ENCODE measurements at regions not wholly inside any gene's neighbourhood (a gene's known extent, or its start where the extent isn't known, plus 50 kb on each side); places are given as distances from the start of the nearest gene placed in this dataset.
A peak's percentile ranks its signal among the peaks of the same experiment; 100 is the strongest.

DNA sequence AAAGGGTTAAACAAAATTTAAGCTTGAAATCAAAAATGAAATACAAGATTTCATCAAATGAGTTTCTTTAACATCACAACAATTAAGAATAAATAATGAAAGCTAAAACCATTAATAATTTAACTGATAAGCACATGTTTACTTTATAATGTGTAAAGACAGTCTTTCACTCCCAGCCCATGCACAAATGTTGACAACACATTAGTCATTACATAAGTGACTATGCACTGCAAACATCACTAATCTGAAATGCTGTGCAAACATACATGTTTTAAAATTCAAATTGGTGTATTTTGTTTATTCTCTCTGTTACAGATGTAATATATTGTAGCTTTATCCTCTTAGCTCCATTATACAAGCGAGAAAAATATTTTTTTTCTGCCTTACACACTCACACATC, 220.6 kb upstream of the CPXCR1 start:
- DNase-seq (ENCODE audit: extremely low read depth in 1 of 11, low read depth in 9 of 11, low spot score in 4 of 11), result no peak

DNA sequence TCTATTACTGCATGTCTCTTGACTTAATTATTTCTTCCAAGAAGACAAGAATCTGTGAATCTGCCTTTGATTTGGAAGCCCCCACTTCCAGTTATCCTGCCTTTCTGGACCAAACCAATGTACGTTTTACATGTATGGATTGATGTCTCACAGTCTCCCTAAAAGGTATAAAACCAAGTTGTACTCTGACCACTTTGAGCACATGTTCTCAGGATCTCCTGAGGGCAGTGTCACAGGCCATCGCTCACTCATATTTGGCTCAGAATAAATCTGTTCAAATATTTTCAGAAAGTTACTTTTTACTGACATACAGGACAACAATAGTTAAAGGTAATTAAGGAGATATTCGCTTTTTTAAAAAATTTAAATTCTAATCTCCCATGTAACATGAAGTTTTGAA, 188.6 kb upstream of the CPXCR1 start:
- no peak for DNase-seq (ENCODE audit: extremely low read depth in 1 of 11, low read depth in 9 of 11, low spot score in 4 of 11)

DNA sequence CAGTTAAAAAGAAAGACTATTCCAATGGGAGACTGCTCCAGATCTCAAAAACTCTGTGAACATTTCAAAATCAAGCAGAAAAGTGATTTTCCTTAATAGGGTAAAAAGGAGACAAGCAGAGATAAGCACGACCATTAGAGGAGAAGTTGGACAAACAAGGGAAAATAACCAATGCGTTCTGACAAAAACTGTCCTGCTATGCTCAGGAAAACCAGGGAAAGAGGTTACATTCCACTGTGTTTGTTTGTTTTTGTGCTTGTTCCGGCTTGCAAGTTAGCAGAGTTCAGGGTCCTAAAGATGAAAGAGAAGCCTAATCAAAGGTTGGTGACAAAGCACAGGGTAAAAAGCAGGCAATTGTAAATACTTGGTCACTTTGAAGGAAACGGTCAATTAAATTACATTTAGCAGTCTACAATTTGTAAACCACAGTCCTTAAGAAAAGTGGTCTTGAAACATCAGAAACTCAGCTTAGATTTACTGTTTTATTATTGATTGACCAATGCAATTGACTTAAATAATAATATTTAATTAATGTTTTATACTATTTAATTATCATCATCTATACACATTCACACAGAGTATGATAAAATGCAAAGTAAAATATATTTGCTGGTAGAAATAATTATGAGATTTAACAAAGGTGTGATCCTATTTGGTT, 186.2 kb upstream of the CPXCR1 start:
- DNase-seq (ENCODE audit: extremely low read depth in 1 of 11, low read depth in 9 of 11, low spot score in 4 of 11), result no peak

DNA sequence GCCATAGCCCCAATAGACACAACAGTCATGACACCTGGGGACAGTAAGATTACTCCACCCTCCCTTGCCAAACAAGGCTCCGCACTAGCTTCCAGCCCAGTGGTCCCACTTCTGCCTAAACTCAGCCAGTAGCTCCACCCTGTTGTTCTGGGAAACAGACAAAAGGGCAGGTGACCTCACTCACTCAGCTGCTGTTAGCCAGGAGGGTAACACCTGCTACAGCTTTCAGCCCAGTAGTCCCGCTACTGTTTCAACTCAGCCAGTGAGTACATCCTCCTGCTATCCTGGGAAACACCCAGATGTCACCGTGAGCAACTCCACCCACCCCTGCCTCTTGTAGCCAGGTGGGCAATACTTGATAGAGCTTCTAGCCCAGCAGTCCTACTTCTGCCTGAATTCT, 162.7 kb upstream of the CPXCR1 start:
- no peak for DNase-seq (ENCODE audit: extremely low read depth in 1 of 11, low read depth in 9 of 11, low spot score in 4 of 11)

DNA sequence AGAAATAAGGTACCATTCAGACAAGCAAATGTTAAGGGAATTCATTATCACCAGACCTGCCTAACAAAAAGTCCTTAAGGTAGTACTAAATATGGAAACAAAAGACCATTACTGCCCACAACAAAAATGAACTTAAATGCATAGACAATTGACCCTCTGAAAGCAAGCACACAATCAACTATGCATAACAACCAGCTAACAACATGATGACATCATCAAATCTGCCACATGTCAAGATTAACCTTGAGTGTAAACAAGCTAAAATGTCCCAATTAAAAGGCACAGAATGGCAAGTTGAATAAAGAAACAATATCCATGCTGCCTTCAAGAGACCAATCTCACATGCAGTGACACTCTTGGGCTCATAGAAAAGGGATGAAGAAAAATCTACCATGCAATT, 160.7 kb upstream of the CPXCR1 start:
- DNase-seq (ENCODE audit: extremely low read depth in 1 of 11, low read depth in 9 of 11, low spot score in 4 of 11), result no peak

DNA sequence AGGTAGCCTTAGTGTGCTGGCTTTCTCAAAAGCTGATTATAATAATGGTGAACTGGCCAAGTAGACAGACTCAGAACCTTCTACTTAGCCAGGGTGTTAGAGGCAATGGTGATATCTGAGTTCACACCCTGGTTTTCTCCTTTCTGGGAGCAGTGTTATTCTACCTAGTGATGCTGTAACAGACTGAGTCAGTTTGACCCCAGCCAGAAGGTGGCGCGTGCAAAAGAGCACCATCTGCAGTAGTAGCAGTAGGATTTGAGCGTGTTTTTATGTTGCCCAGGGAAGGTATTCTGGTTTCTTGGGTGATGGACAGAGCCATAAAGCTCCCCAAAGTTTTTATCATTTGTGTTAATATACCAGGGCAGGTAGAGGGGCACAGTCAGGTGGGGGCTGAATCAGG, 143.8 kb upstream of the CPXCR1 start:
- DNase-seq (ENCODE audit: extremely low read depth in 1 of 11, low read depth in 9 of 11, low spot score in 4 of 11), result no peak

DNA sequence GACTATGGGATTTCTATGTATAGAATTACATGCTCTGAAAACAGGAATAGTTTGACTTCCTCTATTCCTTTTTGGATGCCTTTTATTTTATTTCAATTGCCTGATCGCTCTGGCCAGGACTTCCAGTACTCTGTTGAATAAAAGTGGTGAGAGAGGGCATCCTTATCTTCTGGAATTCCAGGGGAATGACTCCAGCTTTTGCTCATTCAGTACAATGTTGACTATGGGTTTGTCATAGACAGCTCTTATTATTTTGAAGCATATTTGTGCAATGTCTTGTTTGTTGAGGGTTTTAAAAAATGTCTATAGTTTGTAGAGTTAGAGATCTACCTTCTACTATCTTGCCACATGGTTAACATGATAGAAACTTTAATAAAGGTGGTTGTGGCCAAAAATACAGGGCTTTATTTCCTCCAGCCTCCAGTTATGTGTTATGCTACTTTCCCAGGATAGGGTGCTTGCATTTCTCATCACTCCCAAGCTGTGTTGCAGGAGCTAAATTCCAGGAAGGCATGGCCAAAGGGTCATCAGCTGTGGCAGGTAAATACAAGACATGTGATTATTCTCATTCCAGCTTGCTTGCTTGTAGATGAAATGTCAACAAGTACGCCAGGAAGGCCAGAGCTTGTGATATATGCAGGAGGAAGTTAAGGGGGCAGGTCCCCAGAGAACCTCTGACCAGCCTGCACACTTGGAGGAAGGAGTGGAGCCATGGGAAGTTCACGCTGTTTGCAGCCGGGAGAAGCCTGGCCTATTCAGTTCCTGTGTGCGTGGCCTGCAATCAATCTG, 142.4 kb upstream of the CPXCR1 start:
- DNase-seq (ENCODE audit: extremely low read depth in 1 of 11, low read depth in 9 of 11, low spot score in 4 of 11), result peak in 8 of 11 donors; percentile 18 to 39 (median 30)

DNA sequence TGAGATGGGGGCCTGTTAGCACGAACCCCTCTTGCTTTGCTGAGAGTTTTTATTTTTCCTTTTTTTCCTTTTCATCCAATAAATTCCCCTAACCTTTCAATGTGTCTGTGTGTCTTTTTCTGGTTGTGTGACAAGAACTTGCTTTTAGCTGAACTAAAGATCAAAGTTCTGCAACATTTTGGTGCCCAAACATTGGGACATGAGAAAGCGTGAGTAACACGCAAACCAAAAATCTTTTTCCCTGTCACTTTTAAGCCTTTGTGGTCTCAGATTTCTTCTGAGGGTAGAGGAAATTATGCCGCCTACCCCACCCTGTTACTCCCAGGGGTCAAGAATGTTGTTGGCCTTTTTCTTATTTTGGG, 141.8 kb upstream of the CPXCR1 start:
- DNase-seq (ENCODE audit: extremely low read depth in 1 of 11, low read depth in 9 of 11, low spot score in 4 of 11), result no peak

DNA sequence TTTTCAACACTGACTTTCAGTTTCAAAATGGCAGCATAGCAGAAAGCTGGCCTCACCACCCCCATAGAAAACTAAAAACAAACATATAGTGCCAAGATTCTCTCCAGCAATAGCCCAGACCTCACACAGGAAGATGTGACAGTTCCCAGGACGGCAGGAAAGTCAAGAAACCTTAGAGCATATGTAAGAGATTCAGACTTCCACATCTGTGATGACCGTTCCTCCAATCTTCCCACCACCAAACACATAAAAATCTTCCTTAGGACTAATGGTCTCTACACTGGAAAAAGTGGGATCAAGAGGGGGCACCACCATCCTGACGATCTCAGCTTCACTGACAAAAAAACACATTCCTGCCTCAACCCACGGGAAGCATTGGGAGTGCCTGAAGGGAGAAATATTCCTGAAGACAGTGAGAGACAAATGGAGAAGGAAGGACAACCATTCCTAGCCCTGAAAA, 134.1 kb upstream of the CPXCR1 start:
- no peak for DNase-seq (ENCODE audit: extremely low read depth in 1 of 11, low read depth in 9 of 11, low spot score in 4 of 11)

DNA sequence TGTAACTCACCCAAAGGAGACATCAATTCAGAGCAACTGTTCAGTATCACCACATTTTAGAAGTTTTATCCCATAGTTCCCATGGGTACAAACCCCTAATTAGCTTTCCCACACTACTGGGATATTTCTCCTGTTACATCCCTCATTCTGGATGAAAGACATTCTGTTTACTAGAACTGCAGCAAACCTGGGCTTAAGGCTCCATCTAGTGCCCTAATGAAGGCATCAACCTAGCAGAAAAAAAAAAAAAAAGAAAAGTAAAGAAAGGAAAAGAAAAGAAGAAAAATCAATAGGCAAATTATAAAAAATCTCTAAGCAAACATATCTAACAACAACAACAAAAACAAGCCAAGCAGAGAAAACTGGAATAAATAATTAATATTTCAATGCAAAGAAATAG, 133.7 kb upstream of the CPXCR1 start:
- peak in 4 of 11 donors; percentile 7 to 30 (median 15) for DNase-seq (ENCODE audit: extremely low read depth in 1 of 11, low read depth in 9 of 11, low spot score in 4 of 11)

DNA sequence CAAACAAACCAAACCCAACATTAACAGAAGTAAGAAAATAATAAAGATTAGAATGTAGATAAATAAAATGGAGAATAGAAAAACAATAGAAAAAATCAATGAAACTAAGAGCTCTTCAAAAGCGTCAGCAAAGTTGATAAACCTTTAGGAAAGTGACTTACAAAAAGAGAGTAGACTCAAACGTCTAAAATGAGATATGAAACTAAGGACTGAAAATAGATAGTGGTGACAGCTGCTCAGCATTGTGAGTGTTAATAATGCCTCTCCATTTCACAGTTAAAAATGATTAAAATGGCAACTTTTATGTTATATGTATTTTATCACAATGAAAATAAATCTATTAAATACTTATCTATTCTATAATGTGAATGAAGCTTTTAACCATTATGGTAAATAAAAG, 125.7 kb upstream of the CPXCR1 start:
- no peak for DNase-seq (ENCODE audit: extremely low read depth in 1 of 11, low read depth in 9 of 11, low spot score in 4 of 11)

DNA sequence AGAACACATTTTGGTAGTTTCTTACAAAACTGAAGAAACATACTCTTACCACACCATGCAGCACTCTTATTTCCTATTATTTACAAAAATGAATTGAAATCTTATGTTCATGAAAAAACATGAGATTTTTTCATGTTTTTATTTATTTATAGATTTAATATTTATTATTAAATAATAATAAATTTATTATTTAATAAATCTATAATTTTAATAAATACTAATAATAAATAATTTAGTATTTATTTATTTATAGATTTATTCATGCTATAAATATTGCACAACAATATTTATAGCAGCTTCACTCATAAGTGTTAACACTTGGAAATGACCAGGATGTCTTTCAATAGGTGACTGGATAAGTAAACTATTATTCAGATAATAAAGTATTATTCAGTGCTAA, 91.6 kb upstream of the CPXCR1 start:
- DNase-seq (ENCODE audit: extremely low read depth in 1 of 11, low read depth in 9 of 11, low spot score in 4 of 11), result no peak

DNA sequence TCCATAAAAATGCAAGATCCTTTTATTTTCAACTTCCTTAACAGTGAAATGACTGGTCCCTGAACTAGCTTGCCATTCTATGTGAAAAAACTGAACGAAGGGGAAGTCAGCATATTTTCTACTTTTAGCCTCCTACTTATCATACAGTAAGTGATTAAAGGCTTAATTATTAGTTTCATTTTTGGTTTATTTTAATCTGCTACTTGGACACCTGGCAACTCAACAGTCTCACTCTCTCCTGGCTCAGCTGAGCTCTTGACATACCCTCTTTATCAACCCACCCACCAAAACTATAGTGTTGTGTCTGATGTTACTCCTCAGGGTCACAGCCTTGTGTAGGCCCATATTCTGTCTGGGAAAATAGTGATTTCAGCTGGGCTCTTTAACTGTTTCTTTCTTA, 86.2 kb upstream of the CPXCR1 start:
- no peak for DNase-seq (ENCODE audit: extremely low read depth in 1 of 11, low read depth in 9 of 11, low spot score in 4 of 11)

DNA sequence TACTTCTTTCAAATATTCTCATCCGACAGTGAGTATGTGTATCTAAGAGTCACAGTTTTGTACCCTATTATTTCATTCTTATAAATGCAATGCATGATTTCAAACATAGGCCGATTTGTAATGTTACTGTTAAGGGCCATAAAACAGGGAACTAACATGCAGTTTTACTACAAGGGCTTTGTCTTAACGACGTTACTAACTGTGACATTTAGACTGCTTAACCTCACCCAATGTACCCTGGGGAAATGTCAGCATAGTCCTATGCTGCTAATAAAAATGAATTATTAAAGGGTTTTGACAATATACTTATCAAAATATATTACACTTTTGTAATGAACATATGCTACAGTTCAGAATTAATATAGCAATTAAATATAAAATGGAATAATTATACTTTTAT, 74.8 kb upstream of the CPXCR1 start:
- DNase-seq (ENCODE audit: extremely low read depth in 1 of 11, low read depth in 9 of 11, low spot score in 4 of 11), result peak in 1 of 11 donors; percentile 1

Measured in renal cortex interstitium (tissue), 11 donors.